SK-N-SH (cell line): ENCODE measurements at regions not wholly inside any gene's neighbourhood (a gene's known extent, or its start where the extent isn't known, plus 50 kb on each side); places are given as distances from the start of the nearest gene placed in this dataset.
"Not testable (repeated sequence)": the region's sequence is repeated elsewhere in the genome, so short reads cannot be mapped to it uniquely, and the experiment has no call there.

Experiments used
- CTCF ChIA-PET: fragments of 300-600, 350-600 bp; formaldehyde crosslinking; extraction: SDS; loops from one replicate; lab custom pipeline; 2021; lab: Yijun Ruan, JAX
- POLR2A ChIA-PET: fragments of 350-600 bp; sonication (Branson Sonifier 250); formaldehyde crosslinking; extraction: SDS; loops from one replicate; lab custom pipeline; 2020; ENCODE audit warnings: antibody characterized with exemption, inconsistent platforms; lab: Yijun Ruan, JAX
- DNase-seq: peaks from one replicate; pipeline ENCODE4 v3.0.0; 2012
- H2AFZ ChIP-seq: fragments of 200-600 bp; sonication (generic); 2 replicates; pipeline ENCODE4 v1.8.1; 2016; ENCODE audit warnings: antibody characterized with exemption, mild to moderate bottlenecking, low read depth
- H3F3A ChIP-seq: fragments of 200-600 bp; sonication (generic); replicated peaks from 2 replicates; pipeline ENCODE3; 2016; ENCODE audit warnings: antibody characterized with exemption, mild to moderate bottlenecking; ENCODE audit not compliant: insufficient read depth
- H3K27ac ChIP-seq, 2 experiments: fragments of 200-500 bp in 1 of 2; fragments of 200-600 bp in 1 of 2; sonication (Bioruptor generic) in 1 of 2; sonication (generic), shearing (Covaris generic) in 1 of 2; 2 replicates each; pipeline versions ENCODE4 v1.5.1 to v1.6.1; 2014 to 2016; ENCODE audit warnings: low read depth in 2 of 2, inconsistent platforms in 1 of 2, low read length in 1 of 2, mild to moderate bottlenecking in 1 of 2, mixed read lengths in 1 of 2
- H3K27me3 ChIP-seq: fragments of 200-600 bp; sonication (generic), shearing (Covaris generic); 2 replicates; pipeline ENCODE4 v1.6.1; 2016; ENCODE audit warnings: mixed run types; ENCODE audit not compliant: insufficient read depth
- H3K36me3 ChIP-seq, 2 experiments: fragments of 200-500 bp in 1 of 2; fragments of 200-600 bp in 1 of 2; sonication (Bioruptor generic) in 1 of 2; sonication (generic) in 1 of 2; replicated peaks in 1 of 2; 2 replicates each; pipeline versions ENCODE3 to v1.5.1; 2014 to 2016; ENCODE audit warnings: low read length in 1 of 2, mild to moderate bottlenecking in 1 of 2; ENCODE audit not compliant: insufficient read depth in 2 of 2, control insufficient read depth in 1 of 2
- H3K4me1 ChIP-seq, 2 experiments: fragments of 200-500 bp in 1 of 2; fragments of 200-600 bp in 1 of 2; sonication (Bioruptor generic) in 1 of 2; sonication (generic), shearing (Covaris generic) in 1 of 2; 2 replicates each; pipeline versions ENCODE4 v1.5.1 to v1.6.1; 2014 to 2016; ENCODE audit warnings: low read depth in 1 of 2, low read length in 1 of 2, mixed run types in 1 of 2; ENCODE audit not compliant: insufficient read depth in 2 of 2, control insufficient read depth in 1 of 2
- H3K4me2 ChIP-seq: fragments of 200-600 bp; sonication (generic), shearing (Covaris generic); 2 replicates; pipeline ENCODE4 v1.6.1; 2017; ENCODE audit warnings: mixed run types
- H3K4me3 ChIP-seq, 2 experiments: fragments of 200-500 bp in 1 of 2; fragments of 200-600 bp in 1 of 2; sonication (Bioruptor generic) in 1 of 2; sonication (generic), shearing (Covaris generic) in 1 of 2; 2 replicates each; pipeline versions ENCODE4 v1.5.1 to v1.8.1; 2014 to 2016; ENCODE audit warnings: low read depth in 2 of 2, inconsistent platforms in 1 of 2, low read length in 1 of 2, mild to moderate bottlenecking in 1 of 2, mixed read lengths in 1 of 2, moderate library complexity in 1 of 2
- H3K79me2 ChIP-seq: fragments of 200-600 bp; sonication (generic); 2 replicates; pipeline ENCODE4 v1.8.1; 2017; ENCODE audit warnings: mild to moderate bottlenecking; ENCODE audit not compliant: insufficient read depth
- H3K9ac ChIP-seq: fragments of 200-600 bp; sonication (generic); 2 replicates; pipeline ENCODE4 v1.6.1; 2017; ENCODE audit warnings: mixed run types
- H3K9me2 ChIP-seq: fragments of 200-600 bp; sonication (generic); 2 replicates; pipeline ENCODE4 v1.6.1; 2017; ENCODE audit warnings: mixed run types
- H3K9me3 ChIP-seq: fragments of 200-600 bp; sonication (generic); 2 replicates; pipeline ENCODE4 v1.6.1; 2017; ENCODE audit warnings: mixed run types, mild to moderate bottlenecking, moderate library complexity
- H4K20me1 ChIP-seq: fragments of 200-600 bp; sonication (generic); 2 replicates; pipeline ENCODE4 v1.6.1; 2017; ENCODE audit warnings: mild to moderate bottlenecking, mixed run types; ENCODE audit not compliant: insufficient read depth
- EP300 ChIP-seq, 2 experiments: IDR thresholded peaks; 2 replicates each; pipeline versions ENCODE4 v1.4.0 to v1.6.1; 2012; ENCODE audit warnings: borderline replicate concordance in 1 of 2, low read depth in 1 of 2, low read length in 1 of 2
- FOSL2 ChIP-seq: IDR thresholded peaks from 2 replicates; pipeline ENCODE4 v1.4.0; 2012; ENCODE audit warnings: low read depth, mild to moderate bottlenecking, moderate library complexity, borderline replicate concordance
- FOXM1 ChIP-seq: IDR thresholded peaks from 2 replicates; pipeline ENCODE4 v1.4.0; 2012; ENCODE audit warnings: low read depth, mild to moderate bottlenecking
- IRF3 ChIP-seq: fragments of 150-350 bp; IDR thresholded peaks from 2 replicates; pipeline ENCODE4 v1.6.1; 2016; ENCODE audit warnings: mild to moderate bottlenecking, low read depth, low read length
- JUND ChIP-seq: IDR thresholded peaks from 2 replicates; pipeline ENCODE4 v1.4.0; 2012
- MAX ChIP-seq: IDR thresholded peaks from 2 replicates; pipeline ENCODE4 v1.4.0; 2012; ENCODE audit warnings: low read depth
- TEAD4 ChIP-seq: IDR thresholded peaks from 2 replicates; pipeline ENCODE4 v1.4.0; 2012; ENCODE audit warnings: mild to moderate bottlenecking, borderline replicate concordance; ENCODE audit not compliant: insufficient read depth
- USF1 ChIP-seq: IDR thresholded peaks from 2 replicates; pipeline ENCODE4 v1.4.0; 2012; ENCODE audit warnings: low read depth, borderline replicate concordance
- USF2 ChIP-seq: fragments of 150-350 bp; IDR thresholded peaks from 2 replicates; pipeline ENCODE4 v1.6.1; 2017; ENCODE audit warnings: antibody characterized with exemption, low read length, low read depth, borderline replicate concordance
- YY1 ChIP-seq: IDR thresholded peaks from 2 replicates; pipeline ENCODE4 v1.4.0; 2012; ENCODE audit warnings: low read depth, mild to moderate bottlenecking
- ZBTB33 ChIP-seq: IDR thresholded peaks from 2 replicates; pipeline ENCODE4 v1.4.0; 2012; ENCODE audit warnings: low read depth, borderline replicate concordance
- WGBS: methylation state at CpG from one replicate; pipeline ENCODE4 v1.1.6; 2017; ENCODE audit warnings: low lambda C conversion rate; 5-methylcytosine and 5-hydroxymethylcytosine counted together

- ChIA-PET CTCF (no interaction called here), POLR2A (no interaction called here)
- Histone ChIP-seq H3K27ac (no peak overlapping the region), H2AFZ (no peak overlapping the region), H3K9ac (no peak overlapping the region), H3K4me2 (no peak overlapping the region), H4K20me1 (no peaks in the 10 kb centered on the region), H3F3A (no peaks in the 10 kb centered on the region), H3K9me2 (no peaks in the 10 kb centered on the region), H3K4me3 (no peak overlapping the region), H3K4me1 (no peaks in the 10 kb centered on the region), H3K79me2 (no peaks in the 10 kb centered on the region), H3K27me3 (no peaks in the 10 kb centered on the region), H3K9me3 (no peaks in the 10 kb centered on the region), H3K36me3 (no peaks in the 10 kb centered on the region)
- DNase-seq: peak; percentile 2
- TF ChIP-seq USF1 (no peak), EP300 (IDR thresholded peaks at IDR 0.05; ENCODE audit: borderline replicate concordance in 1 of 2, low read depth in 1 of 2, low read length in 1 of 2) (peak in 1 of 2 experiments; percentile 23; a peak in 1 of 4 replicates)
Measured at GRCh38 chr10:64881257-64881656, 1360.1 kb downstream of the REEP3 start.

GRCh38 chr10:64896582-64896981, 1375.4 kb downstream of the REEP3 start:
- Histone ChIP-seq H3K4me2 (no peak overlapping the region), H4K20me1 (no peaks in the 10 kb centered on the region), H3F3A (no peaks in the 10 kb centered on the region), H3K4me3 (no peak overlapping the region), H3K79me2 (no peaks in the 10 kb centered on the region), H3K36me3 (no peaks in the 10 kb centered on the region), H3K4me1 (no peaks in the 10 kb centered on the region), H3K9me2 (no peaks in the 10 kb centered on the region), H3K27ac (no peak overlapping the region), H3K9ac (no peak overlapping the region), H3K27me3 (no peaks in the 10 kb centered on the region), H2AFZ (no peak overlapping the region)
- WGBS: 36% methylated on average over 1 of the region's 1 CpG
- CTCF ChIA-PET: no interaction called here
- POLR2A ChIA-PET: no interaction called here
- DNase-seq: no peak
- TF ChIP-seq ZBTB33: no peak
- no peak for TF ChIP-seq TEAD4
- no peak for TF ChIP-seq MAX
- no peak for TF ChIP-seq USF2
- TF ChIP-seq JUND: no peak
- TF ChIP-seq YY1: no peak
- no peak for TF ChIP-seq FOXM1
- TF ChIP-seq FOSL2: no peak
- TF ChIP-seq IRF3: no peak
- TF ChIP-seq, all 33 proteins: peak for 0
- H3K9me3 ChIP-seq: peaks cover 7% of the 10 kb centered on the region; the same call in 1 of the 2 replicates

GRCh38 chr10:64906311-64906710, 1385.1 kb downstream of the REEP3 start:
- DNase-seq, H3K4me3 ChIP-seq, H3K27ac ChIP-seq, H2AFZ ChIP-seq, H3F3A ChIP-seq, POLR2A ChIA-PET, H4K20me1 ChIP-seq, H3K4me1 ChIP-seq, H3K4me2 ChIP-seq, H3K79me2 ChIP-seq, H3K9me2 ChIP-seq, H3K27me3 ChIP-seq, H3K9me3 ChIP-seq, H3K36me3 ChIP-seq, H3K9ac ChIP-seq, CTCF ChIA-PET: not testable (repeated sequence)
- 20% methylated on average over 2 of the region's 2 CpGs for WGBS

GRCh38 chr10:64924306-64924705, 1403.1 kb downstream of the REEP3 start:
- H3K27me3 ChIP-seq, H4K20me1 ChIP-seq, H3K9me3 ChIP-seq, DNase-seq, H3K36me3 ChIP-seq, H3K4me3 ChIP-seq, H3K9ac ChIP-seq, H3K4me1 ChIP-seq, POLR2A ChIA-PET, H3F3A ChIP-seq, CTCF ChIA-PET, H3K27ac ChIP-seq, H3K9me2 ChIP-seq, H3K79me2 ChIP-seq, H2AFZ ChIP-seq, H3K4me2 ChIP-seq: not testable (repeated sequence)
- 63% methylated on average over 14 of the region's 21 CpGs for WGBS
